SU-DHL-6 (cell line): ENCODE measurements at regions not wholly inside any gene's neighbourhood (a gene's known extent, or its start where the extent isn't known, plus 50 kb on each side); places are given as distances from the start of the nearest gene placed in this dataset.

Experiments used
- H2AFZ ChIP-seq: fragments of 200-600 bp; sonication (generic); 2 replicates; pipeline ENCODE4 v1.6.1; 2014; ENCODE audit warnings: low read depth, mild to moderate bottlenecking, moderate library complexity, mixed read lengths, antibody characterized with exemption, low read length; ENCODE audit not compliant: severe bottlenecking
- H3F3A ChIP-seq: fragments of 200-600 bp; shearing (Covaris generic); 2 replicates; pipeline ENCODE4 v1.6.0; 2016; ENCODE audit warnings: antibody characterized with exemption, mild to moderate bottlenecking; ENCODE audit not compliant: insufficient read depth
- H3K27ac ChIP-seq: fragments of 200-600 bp; sonication (generic); 2 replicates; pipeline ENCODE4 v1.5.1; 2016; ENCODE audit warnings: low read depth, mild to moderate bottlenecking, low read length, moderate library complexity, mixed read lengths
- H3K27me3 ChIP-seq: fragments of 200-600 bp; sonication (generic), shearing (Covaris generic); 2 replicates; pipeline ENCODE4 v1.6.0; 2014; ENCODE audit warnings: mild to moderate bottlenecking, low read length
- H3K36me3 ChIP-seq: fragments of 200-600 bp; sonication (generic); 2 replicates; pipeline ENCODE4 v1.6.1; 2014; ENCODE audit warnings: mild to moderate bottlenecking, low read length, mixed read lengths
- H3K4me2 ChIP-seq: fragments of 300-600, 200-600 bp; shearing (Covaris generic), sonication (generic); 2 replicates; pipeline ENCODE4 v1.6.0; 2014; ENCODE audit warnings: low read length, low read depth, mild to moderate bottlenecking; ENCODE audit not compliant: poor library complexity, severe bottlenecking
- H3K4me3 ChIP-seq: fragments of 200-600 bp; sonication (generic); 2 replicates; pipeline ENCODE4 v1.5.1; 2014; ENCODE audit warnings: antibody characterized with exemption, low read length, mild to moderate bottlenecking, mixed read lengths; ENCODE audit not compliant: insufficient read depth, poor library complexity, severe bottlenecking
- H3K79me2 ChIP-seq: fragments of 200-600 bp; sonication (generic); 2 replicates; pipeline ENCODE4 v1.6.1; 2014; ENCODE audit warnings: mild to moderate bottlenecking, low read length, moderate library complexity; ENCODE audit not compliant: insufficient read depth
- H3K9ac ChIP-seq: fragments of 200-600 bp; sonication (generic); 2 replicates; pipeline ENCODE4 v1.7.0; 2014; ENCODE audit warnings: mild to moderate bottlenecking, low read length
- H3K9me2 ChIP-seq: fragments of 200-600 bp; sonication (generic); replicated peaks from 2 replicates; pipeline ENCODE4 v1.6.1; 2014; ENCODE audit warnings: low read length; ENCODE audit not compliant: insufficient read depth
- H3K9me3 ChIP-seq: fragments of 200-600 bp; sonication (generic); 2 replicates; pipeline ENCODE4 v1.6.1; 2014; ENCODE audit warnings: low read length, mixed read lengths; ENCODE audit not compliant: insufficient read depth
- H4K20me1 ChIP-seq: fragments of 200-600 bp; sonication (generic); 2 replicates; pipeline ENCODE4 v1.6.1; 2014; ENCODE audit warnings: low read depth, mild to moderate bottlenecking, antibody characterized with exemption, low read length, moderate library complexity, mixed read lengths
- EZH2phosphoT487 ChIP-seq: fragments of 200-600 bp; sonication (generic), shearing (Covaris generic); conservative IDR thresholded peaks from 2 replicates; pipeline ENCODE4 v1.6.1; 2018; ENCODE audit warnings: mild to moderate bottlenecking, antibody characterized with exemption, low read length, moderate library complexity, mixed read lengths
- TF ChIP-seq, protein P1 (sequence below): fragments of 200-600 bp; sonication (generic); IDR thresholded peaks from one replicate; pipeline ENCODE4 v1.5.1; 2017; ENCODE audit warnings: antibody characterized with exemption, mild to moderate bottlenecking, low read length, moderate library complexity; ENCODE audit not compliant: insufficient read depth, poor library complexity, severe bottlenecking

DNA sequence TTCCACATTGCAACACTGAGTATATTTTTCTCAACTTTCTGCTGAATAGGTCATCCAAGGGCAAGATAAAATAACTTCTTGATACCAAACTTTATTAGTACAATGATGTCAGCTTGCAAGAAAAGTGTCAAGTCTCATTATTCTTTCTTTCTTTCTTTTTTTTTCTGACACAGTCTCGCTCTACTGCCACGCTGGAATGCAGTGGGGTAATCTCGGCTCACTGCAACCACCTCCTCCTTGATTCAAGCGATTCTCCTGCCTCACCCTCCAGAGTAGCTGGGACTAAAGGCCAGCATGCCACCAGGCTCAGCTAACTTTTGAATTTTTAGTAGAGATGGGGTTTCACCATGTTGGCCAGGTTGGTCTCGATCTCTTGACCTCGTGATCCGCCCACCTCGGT, 523.4 kb downstream of the FSCB start:
- Histone ChIP-seq H3K27me3 (no peaks in the 10 kb centered on the region), H2AFZ (peak overlapping the region; percentile 39), H4K20me1 (no peaks in the 10 kb centered on the region), H3K36me3 (peaks cover 3% of the 10 kb centered on the region; the same call in 1 of the 2 replicates), H3F3A (no peaks in the 10 kb centered on the region), H3K4me3 (no peak overlapping the region), H3K79me2 (no peaks in the 10 kb centered on the region), H3K9me3 (no peaks in the 10 kb centered on the region), H3K4me2 (no peak overlapping the region), H3K27ac (no peak overlapping the region), H3K9me2 (no peaks in the 10 kb centered on the region), H3K9ac (no peak overlapping the region)
- TF ChIP-seq, protein P1, sequence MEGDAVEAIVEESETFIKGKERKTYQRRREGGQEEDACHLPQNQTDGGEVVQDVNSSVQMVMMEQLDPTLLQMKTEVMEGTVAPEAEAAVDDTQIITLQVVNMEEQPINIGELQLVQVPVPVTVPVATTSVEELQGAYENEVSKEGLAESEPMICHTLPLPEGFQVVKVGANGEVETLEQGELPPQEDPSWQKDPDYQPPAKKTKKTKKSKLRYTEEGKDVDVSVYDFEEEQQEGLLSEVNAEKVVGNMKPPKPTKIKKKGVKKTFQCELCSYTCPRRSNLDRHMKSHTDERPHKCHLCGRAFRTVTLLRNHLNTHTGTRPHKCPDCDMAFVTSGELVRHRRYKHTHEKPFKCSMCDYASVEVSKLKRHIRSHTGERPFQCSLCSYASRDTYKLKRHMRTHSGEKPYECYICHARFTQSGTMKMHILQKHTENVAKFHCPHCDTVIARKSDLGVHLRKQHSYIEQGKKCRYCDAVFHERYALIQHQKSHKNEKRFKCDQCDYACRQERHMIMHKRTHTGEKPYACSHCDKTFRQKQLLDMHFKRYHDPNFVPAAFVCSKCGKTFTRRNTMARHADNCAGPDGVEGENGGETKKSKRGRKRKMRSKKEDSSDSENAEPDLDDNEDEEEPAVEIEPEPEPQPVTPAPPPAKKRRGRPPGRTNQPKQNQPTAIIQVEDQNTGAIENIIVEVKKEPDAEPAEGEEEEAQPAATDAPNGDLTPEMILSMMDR, result no peak
- no peak for TF ChIP-seq EZH2phosphoT487

DNA sequence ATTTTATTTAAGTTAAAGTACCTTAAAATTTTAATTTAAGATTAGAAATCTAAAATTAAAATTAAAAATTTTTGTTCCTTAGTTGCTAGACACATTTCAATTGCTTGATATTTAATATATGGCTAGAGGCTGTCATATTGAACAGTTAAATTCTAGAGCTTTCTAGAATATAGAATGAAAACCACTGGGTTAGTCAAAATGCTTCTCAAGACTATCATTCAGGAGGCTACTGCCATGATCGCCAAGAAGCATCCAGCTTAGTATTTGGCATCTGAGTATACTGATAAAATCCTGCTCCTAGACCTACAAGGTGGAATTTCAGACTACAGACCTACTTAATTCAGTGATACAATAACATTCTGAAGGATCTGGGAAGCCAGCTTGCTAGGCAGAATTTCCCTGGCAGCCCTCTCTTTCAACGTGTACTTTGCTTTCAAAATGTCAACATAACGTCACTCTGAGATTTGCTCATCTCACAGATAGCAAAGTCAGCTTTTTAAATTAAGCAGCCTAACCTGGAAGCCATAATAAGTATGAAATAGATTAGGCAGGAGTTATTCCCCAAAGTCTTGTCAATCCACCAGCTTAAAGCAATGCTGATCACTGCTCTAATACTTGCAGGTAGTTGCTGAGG, 525.8 kb downstream of the FSCB start:
- Histone ChIP-seq H3F3A (no peaks in the 10 kb centered on the region), H4K20me1 (no peaks in the 10 kb centered on the region), H3K27me3 (no peaks in the 10 kb centered on the region), H3K4me2 (no peak overlapping the region), H3K36me3 (no peaks in the 10 kb centered on the region), H3K9me2 (no peaks in the 10 kb centered on the region), H3K4me3 (no peak overlapping the region), H3K9me3 (no peaks in the 10 kb centered on the region), H3K27ac (no peak overlapping the region), H3K9ac (no peak overlapping the region), H2AFZ (peak overlapping the region; percentile 27), H3K79me2 (no peaks in the 10 kb centered on the region)
- TF ChIP-seq EZH2phosphoT487, result no peak
- TF ChIP-seq, protein P1, result no peak

DNA sequence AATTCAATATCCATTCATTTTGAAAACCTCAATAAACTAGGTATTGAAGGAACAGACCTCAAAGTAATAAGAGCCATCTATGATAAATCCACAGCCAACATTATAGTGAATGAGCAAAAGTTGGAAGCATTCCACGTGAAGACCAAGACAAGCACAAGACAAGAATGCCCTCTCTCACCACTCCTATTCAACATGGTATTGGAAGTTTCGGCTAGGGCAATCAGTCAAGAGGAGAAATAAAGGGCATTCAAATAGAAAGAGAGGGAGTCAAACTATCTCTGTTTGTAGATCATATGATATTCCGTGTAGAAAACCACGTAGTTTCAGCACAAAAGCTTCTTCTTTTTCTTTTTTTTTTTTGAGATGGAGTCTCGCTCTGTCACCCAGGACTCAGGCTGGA, 550.3 kb downstream of the FSCB start:
- Histone ChIP-seq H3K27me3 (no peaks in the 10 kb centered on the region), H3K9me3 (no peaks in the 10 kb centered on the region), H3K27ac (no peak overlapping the region), H2AFZ (no peak overlapping the region), H3K9me2 (no peaks in the 10 kb centered on the region), H3K36me3 (no peaks in the 10 kb centered on the region), H3K4me2 (no peak overlapping the region), H4K20me1 (no peaks in the 10 kb centered on the region), H3F3A (no peaks in the 10 kb centered on the region), H3K9ac (no peak overlapping the region), H3K4me3 (no peak overlapping the region), H3K79me2 (no peaks in the 10 kb centered on the region)
- no peak for TF ChIP-seq EZH2phosphoT487
- TF ChIP-seq, protein P1, result no peak
